ENCODE measurements at regions not wholly inside any gene's neighbourhood (a gene's known extent, or its start where the extent isn't known, plus 50 kb on each side); places are given as distances from the start of the nearest gene placed in this dataset.
"Not testable (repeated sequence)": the region's sequence is repeated elsewhere in the genome, so short reads cannot be mapped to it uniquely, and the experiment has no call there.

DNA sequence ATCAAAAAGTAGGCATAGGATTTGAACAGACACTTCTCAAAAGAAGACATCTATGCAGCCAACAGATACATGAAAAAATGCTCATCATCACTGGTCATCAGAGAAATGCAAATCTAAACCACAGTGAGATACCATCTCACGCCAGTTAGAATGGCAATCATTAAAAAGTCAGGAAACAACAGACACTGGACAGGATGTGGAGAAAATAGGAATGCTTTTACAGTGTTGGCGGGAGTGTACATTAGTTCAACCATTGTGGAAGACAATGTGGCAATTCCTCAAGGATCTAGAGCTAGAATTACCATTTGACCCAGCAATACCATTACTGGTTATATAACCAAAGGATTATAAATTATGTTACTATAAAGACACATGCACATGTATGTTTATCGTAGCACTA lies 424.0 kb downstream of the SATB2 start:
- H3K36me3 ChIP-seq (ENCODE audit: control insufficient read depth in 2 of 2, insufficient read depth in 2 of 2, low read length in 2 of 2); H3K4me3 ChIP-seq (ENCODE audit: low read length in 2 of 2); H3K27me3 ChIP-seq (ENCODE audit: control insufficient read depth in 1 of 2, insufficient read depth in 2 of 2, low read length in 2 of 2); H3K9me3 ChIP-seq (ENCODE audit: control insufficient read depth in 2 of 2, low read length in 2 of 2); H3K27ac ChIP-seq (ENCODE audit: low read length); H3K4me1 ChIP-seq (ENCODE audit: control insufficient read depth, insufficient read depth, low read length); H3K9ac ChIP-seq (ENCODE audit: low read length in 2 of 2): not testable (repeated sequence)

GRCh38 chr2:199025146-199025545 lies 432.6 kb downstream of the SATB2 start:
- H3K27ac ChIP-seq (ENCODE audit: low read length) = no peak overlapping the region
- H3K4me3 ChIP-seq (ENCODE audit: low read length in 2 of 2) = no peak overlapping the region
- no peaks in the 10 kb centered on the region for H3K4me1 ChIP-seq (ENCODE audit: control insufficient read depth, insufficient read depth, low read length)
- H3K9ac ChIP-seq (ENCODE audit: low read length in 2 of 2) = no peak overlapping the region
- no peaks in the 10 kb centered on the region for H3K27me3 ChIP-seq (ENCODE audit: control insufficient read depth in 1 of 2, insufficient read depth in 2 of 2, low read length in 2 of 2)
- no peaks in the 10 kb centered on the region for H3K9me3 ChIP-seq (ENCODE audit: control insufficient read depth in 2 of 2, low read length in 2 of 2)
- H3K36me3 ChIP-seq (ENCODE audit: control insufficient read depth in 2 of 2, insufficient read depth in 2 of 2, low read length in 2 of 2) = no peaks in the 10 kb centered on the region

DNA sequence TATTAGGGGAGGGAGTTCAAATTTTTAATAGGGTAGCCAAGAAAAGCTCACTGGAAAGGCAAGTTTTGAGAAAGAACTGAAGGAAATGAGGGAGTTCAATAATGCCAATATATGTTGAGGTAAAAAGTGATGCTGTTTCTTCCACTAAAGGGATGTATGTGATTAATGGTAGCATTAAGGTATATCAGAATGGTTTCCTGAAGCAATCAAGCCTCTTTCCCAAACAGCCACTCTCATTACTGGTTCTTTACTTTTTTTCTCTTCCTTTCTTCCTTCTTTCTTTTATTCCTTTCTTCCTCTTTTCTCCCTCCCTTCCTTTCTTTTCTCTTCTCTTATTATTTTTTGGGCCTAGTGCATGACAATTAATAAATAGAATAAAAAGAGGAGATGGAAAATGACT lies 433.5 kb downstream of the SATB2 start:
- no peaks in the 10 kb centered on the region for H3K9me3 ChIP-seq (ENCODE audit: control insufficient read depth in 2 of 2, low read length in 2 of 2)
- H3K4me3 ChIP-seq (ENCODE audit: low read length in 2 of 2) = no peak overlapping the region
- H3K9ac ChIP-seq (ENCODE audit: low read length in 2 of 2) = no peak overlapping the region
- no peaks in the 10 kb centered on the region for H3K4me1 ChIP-seq (ENCODE audit: control insufficient read depth, insufficient read depth, low read length)
- no peaks in the 10 kb centered on the region for H3K27me3 ChIP-seq (ENCODE audit: control insufficient read depth in 1 of 2, insufficient read depth in 2 of 2, low read length in 2 of 2)
- no peak overlapping the region for H3K27ac ChIP-seq (ENCODE audit: low read length)
- no peaks in the 10 kb centered on the region for H3K36me3 ChIP-seq (ENCODE audit: control insufficient read depth in 2 of 2, insufficient read depth in 2 of 2, low read length in 2 of 2)

- no peak overlapping the region for H3K9ac ChIP-seq (ENCODE audit: low read length in 2 of 2)
- H3K27ac ChIP-seq (ENCODE audit: low read length) = no peak overlapping the region
- H3K27me3 ChIP-seq (ENCODE audit: control insufficient read depth in 1 of 2, insufficient read depth in 2 of 2, low read length in 2 of 2) = no peaks in the 10 kb centered on the region
- no peak overlapping the region for H3K4me3 ChIP-seq (ENCODE audit: low read length in 2 of 2)
- no peaks in the 10 kb centered on the region for H3K4me1 ChIP-seq (ENCODE audit: control insufficient read depth, insufficient read depth, low read length)
- H3K9me3 ChIP-seq (ENCODE audit: control insufficient read depth in 2 of 2, low read length in 2 of 2) = no peaks in the 10 kb centered on the region
- no peaks in the 10 kb centered on the region for H3K36me3 ChIP-seq (ENCODE audit: control insufficient read depth in 2 of 2, insufficient read depth in 2 of 2, low read length in 2 of 2)
These were observed 437.7 kb downstream of the SATB2 start for GRCh38 chr2:199019898-199020507.

DNA sequence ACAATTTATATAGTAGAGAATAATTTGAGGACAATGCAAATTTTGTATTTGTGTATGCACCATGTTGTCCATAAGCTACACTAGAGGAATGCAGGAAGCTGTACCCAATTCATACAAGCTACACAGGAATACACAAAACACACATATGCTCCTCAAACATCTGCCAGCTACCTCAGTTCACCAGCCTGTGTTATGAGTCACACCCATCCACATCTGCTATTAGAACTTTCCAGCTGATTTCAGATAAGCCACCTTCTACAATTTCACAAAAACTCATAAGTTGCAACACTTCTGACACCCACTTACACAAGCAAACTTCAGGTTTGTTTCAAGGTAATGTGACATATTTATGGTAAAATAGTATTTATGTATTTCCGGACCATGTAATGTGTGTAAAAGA lies 438.9 kb downstream of the SATB2 start:
- H3K4me1 ChIP-seq (ENCODE audit: control insufficient read depth, insufficient read depth, low read length) = no peaks in the 10 kb centered on the region
- no peak overlapping the region for H3K27ac ChIP-seq (ENCODE audit: low read length)
- H3K27me3 ChIP-seq (ENCODE audit: control insufficient read depth in 1 of 2, insufficient read depth in 2 of 2, low read length in 2 of 2) = no peaks in the 10 kb centered on the region
- H3K4me3 ChIP-seq (ENCODE audit: low read length in 2 of 2) = no peak overlapping the region
- no peak overlapping the region for H3K9ac ChIP-seq (ENCODE audit: low read length in 2 of 2)
- no peaks in the 10 kb centered on the region for H3K36me3 ChIP-seq (ENCODE audit: control insufficient read depth in 2 of 2, insufficient read depth in 2 of 2, low read length in 2 of 2)
- H3K9me3 ChIP-seq (ENCODE audit: control insufficient read depth in 2 of 2, low read length in 2 of 2) = no peaks in the 10 kb centered on the region

DNA sequence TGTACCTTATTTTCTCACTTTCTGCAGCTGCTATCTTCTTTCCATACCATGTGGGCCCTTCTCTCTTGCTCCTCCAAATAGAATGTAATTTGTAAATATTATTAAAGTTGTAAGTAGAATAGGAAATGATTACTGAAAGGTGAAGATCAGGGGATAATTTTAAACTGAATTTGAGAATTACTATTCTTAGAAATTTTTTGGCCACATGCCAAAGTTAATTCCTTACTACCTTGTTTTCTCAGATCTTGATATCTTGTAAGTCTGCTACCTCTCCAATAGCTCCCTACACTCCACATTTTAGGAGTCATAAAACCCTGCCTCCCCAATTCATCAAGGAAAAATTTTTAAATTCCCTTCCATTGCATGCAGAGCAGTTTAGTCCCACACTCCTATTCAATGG lies 442.7 kb downstream of the SATB2 start:
- H3K9me3 ChIP-seq (ENCODE audit: control insufficient read depth in 2 of 2, low read length in 2 of 2) = peaks cover 0 to 8% of the 10 kb centered on the region in 2 donors

DNA sequence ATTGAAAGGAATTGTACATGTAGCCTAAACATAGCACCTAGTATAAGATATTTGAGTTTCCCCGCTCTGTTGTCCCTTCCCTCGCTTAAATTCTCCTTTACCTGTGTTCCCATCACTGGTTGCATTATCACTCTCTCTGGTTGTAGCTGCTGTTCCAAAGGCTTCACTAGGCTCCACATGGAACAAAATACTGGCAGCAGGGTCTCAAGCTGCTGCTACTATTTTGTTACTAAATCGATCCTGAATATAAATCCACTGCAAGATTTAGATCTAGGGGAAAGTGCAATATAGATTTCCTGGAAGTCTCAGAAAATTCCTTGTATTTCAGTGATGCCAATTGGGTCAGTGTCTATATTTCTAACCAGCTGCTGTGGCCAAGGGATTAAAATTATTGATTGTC lies 443.5 kb downstream of the SATB2 start:
- Histone ChIP-seq H3K9ac (ENCODE audit: low read length in 2 of 2) (no peak overlapping the region), H3K4me3 (ENCODE audit: low read length in 2 of 2) (no peak overlapping the region), H3K27ac (ENCODE audit: low read length) (no peak overlapping the region), H3K4me1 (ENCODE audit: control insufficient read depth, insufficient read depth, low read length) (no peaks in the 10 kb centered on the region), H3K9me3 (ENCODE audit: control insufficient read depth in 2 of 2, low read length in 2 of 2) (peaks cover 0 to 8% of the 10 kb centered on the region in 2 donors), H3K27me3 (ENCODE audit: control insufficient read depth in 1 of 2, insufficient read depth in 2 of 2, low read length in 2 of 2) (no peaks in the 10 kb centered on the region), H3K36me3 (ENCODE audit: control insufficient read depth in 2 of 2, insufficient read depth in 2 of 2, low read length in 2 of 2) (no peaks in the 10 kb centered on the region)

More for the DNA sequence above, 442.7 kb downstream of the SATB2 start:
- no peak overlapping the region for H3K9ac ChIP-seq (ENCODE audit: low read length in 2 of 2)
- no peaks in the 10 kb centered on the region for H3K27me3 ChIP-seq (ENCODE audit: control insufficient read depth in 1 of 2, insufficient read depth in 2 of 2, low read length in 2 of 2)
- no peaks in the 10 kb centered on the region for H3K36me3 ChIP-seq (ENCODE audit: control insufficient read depth in 2 of 2, insufficient read depth in 2 of 2, low read length in 2 of 2)
- no peak overlapping the region for H3K27ac ChIP-seq (ENCODE audit: low read length)
- no peak overlapping the region for H3K4me3 ChIP-seq (ENCODE audit: low read length in 2 of 2)
- H3K4me1 ChIP-seq (ENCODE audit: control insufficient read depth, insufficient read depth, low read length) = no peaks in the 10 kb centered on the region

DNA sequence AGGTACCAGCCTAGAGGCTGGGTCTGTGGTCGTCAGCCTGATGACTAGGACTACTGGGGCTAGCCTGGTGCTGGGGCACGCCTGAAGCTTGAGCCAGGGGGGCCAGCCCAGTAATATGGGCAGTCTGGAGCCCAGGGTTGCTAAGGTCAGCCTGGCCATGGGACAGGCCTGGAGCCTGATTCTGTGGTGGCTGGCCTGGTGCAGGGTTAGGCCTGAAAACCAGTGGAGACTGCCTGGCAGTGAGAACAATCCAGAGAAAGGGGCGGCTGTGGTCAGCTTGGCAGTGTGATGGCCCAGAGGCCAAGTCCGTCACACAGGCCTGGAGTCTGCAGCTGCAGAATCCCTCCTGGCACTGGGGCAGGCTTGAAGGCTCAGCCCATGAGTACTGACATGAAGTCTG lies 445.8 kb downstream of the SATB2 start:
- Histone ChIP-seq H3K27me3 (ENCODE audit: control insufficient read depth in 1 of 2, insufficient read depth in 2 of 2, low read length in 2 of 2) (no peaks in the 10 kb centered on the region), H3K36me3 (ENCODE audit: control insufficient read depth in 2 of 2, insufficient read depth in 2 of 2, low read length in 2 of 2) (no peaks in the 10 kb centered on the region), H3K27ac (ENCODE audit: low read length) (no peak overlapping the region), H3K9ac (ENCODE audit: low read length in 2 of 2) (no peak overlapping the region), H3K4me3 (ENCODE audit: low read length in 2 of 2) (no peak overlapping the region), H3K9me3 (ENCODE audit: control insufficient read depth in 2 of 2, low read length in 2 of 2) (peaks cover 0 to 8% of the 10 kb centered on the region in 2 donors), H3K4me1 (ENCODE audit: control insufficient read depth, insufficient read depth, low read length) (no peaks in the 10 kb centered on the region)

GRCh38 chr2:198994678-198995077 lies 463.1 kb downstream of the SATB2 start:
- H3K27ac ChIP-seq (ENCODE audit: low read length) = no peak overlapping the region
- no peak overlapping the region for H3K9ac ChIP-seq (ENCODE audit: low read length in 2 of 2)
- no peak overlapping the region for H3K4me3 ChIP-seq (ENCODE audit: low read length in 2 of 2)
- H3K4me1 ChIP-seq (ENCODE audit: control insufficient read depth, insufficient read depth, low read length) = no peaks in the 10 kb centered on the region
- no peaks in the 10 kb centered on the region for H3K9me3 ChIP-seq (ENCODE audit: control insufficient read depth in 2 of 2, low read length in 2 of 2)
- H3K36me3 ChIP-seq (ENCODE audit: control insufficient read depth in 2 of 2, insufficient read depth in 2 of 2, low read length in 2 of 2) = no peaks in the 10 kb centered on the region
- no peaks in the 10 kb centered on the region for H3K27me3 ChIP-seq (ENCODE audit: control insufficient read depth in 1 of 2, insufficient read depth in 2 of 2, low read length in 2 of 2)

DNA sequence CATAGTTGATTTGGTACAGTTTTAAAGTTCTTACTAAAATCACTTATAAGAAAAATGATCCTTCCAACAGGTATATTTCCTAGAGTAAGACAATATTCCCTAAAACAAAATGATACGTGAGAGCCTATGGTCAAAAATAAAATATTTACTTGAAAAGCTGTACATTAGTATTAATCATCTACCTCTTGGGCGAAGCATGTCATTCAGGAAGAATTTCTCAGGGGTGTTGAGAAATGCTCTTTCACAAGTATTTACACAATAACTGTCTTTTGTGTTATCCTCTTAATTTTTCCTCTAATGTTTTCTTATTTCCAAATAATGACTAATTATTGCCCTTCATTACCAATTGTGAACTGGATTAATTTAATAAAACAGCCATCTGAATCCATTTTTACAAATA lies 466.3 kb downstream of the SATB2 start:
- Histone ChIP-seq H3K9ac (ENCODE audit: low read length in 2 of 2) (no peak overlapping the region), H3K27me3 (ENCODE audit: control insufficient read depth in 1 of 2, insufficient read depth in 2 of 2, low read length in 2 of 2) (no peaks in the 10 kb centered on the region), H3K36me3 (ENCODE audit: control insufficient read depth in 2 of 2, insufficient read depth in 2 of 2, low read length in 2 of 2) (no peaks in the 10 kb centered on the region), H3K27ac (ENCODE audit: low read length) (no peak overlapping the region), H3K4me3 (ENCODE audit: low read length in 2 of 2) (no peak overlapping the region), H3K9me3 (ENCODE audit: control insufficient read depth in 2 of 2, low read length in 2 of 2) (no peaks in the 10 kb centered on the region), H3K4me1 (ENCODE audit: control insufficient read depth, insufficient read depth, low read length) (no peaks in the 10 kb centered on the region)

DNA sequence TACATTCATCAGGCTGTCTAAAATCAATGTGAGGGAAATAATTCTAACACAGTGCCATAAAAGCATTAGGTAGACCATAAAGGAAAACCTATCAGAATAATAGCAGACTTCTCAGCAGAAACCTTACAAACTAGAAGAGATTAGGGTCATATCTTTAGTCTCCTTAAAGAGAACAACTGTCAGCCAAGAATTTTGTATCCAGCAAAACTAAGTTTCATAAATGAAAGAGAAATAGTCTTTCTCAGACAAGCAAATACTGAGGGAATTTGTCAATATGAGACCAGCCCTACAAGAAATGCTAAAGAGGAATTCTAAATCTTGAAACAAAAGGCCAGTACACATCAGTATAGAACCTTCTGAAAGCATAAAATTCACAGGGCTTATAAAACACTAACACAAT lies 482.0 kb downstream of the SATB2 start:
- Histone ChIP-seq H3K9me3 (ENCODE audit: control insufficient read depth in 2 of 2, low read length in 2 of 2) (peaks cover 0 to 7% of the 10 kb centered on the region in 2 donors), H3K27me3 (ENCODE audit: control insufficient read depth in 1 of 2, insufficient read depth in 2 of 2, low read length in 2 of 2) (no peaks in the 10 kb centered on the region), H3K4me3 (ENCODE audit: low read length in 2 of 2) (no peak overlapping the region), H3K27ac (ENCODE audit: low read length) (no peak overlapping the region), H3K4me1 (ENCODE audit: control insufficient read depth, insufficient read depth, low read length) (no peaks in the 10 kb centered on the region), H3K36me3 (ENCODE audit: control insufficient read depth in 2 of 2, insufficient read depth in 2 of 2, low read length in 2 of 2) (no peaks in the 10 kb centered on the region), H3K9ac (ENCODE audit: low read length in 2 of 2) (no peak overlapping the region)

All from stomach smooth muscle (tissue), 2 donors.